Left hindlimb (tissue), 1 donor: ENCODE measurements at regions not wholly inside any gene's neighbourhood (a gene's known extent, or its start where the extent isn't known, plus 50 kb on each side); places are given as distances from the start of the nearest gene placed in this dataset.
A peak's percentile ranks its signal among the peaks of the same experiment; 100 is the strongest.

Source experiments
- DNase-seq: peaks from one replicate; pipeline ENCODE4 v3.0.0-alpha.2; 2018

GRCh38 chr1:101290922-101291561 is 54.2 kb downstream of the S1PR1 start:
- no peak for DNase-seq

- DNase-seq: no peak
These were observed 55.0 kb downstream of the S1PR1 start for GRCh38 chr1:101291562-101292380.

- DNase-seq: peak; percentile 51
These were observed 56.7 kb downstream of the S1PR1 start for GRCh38 chr1:101293461-101294051.

GRCh38 chr1:101295209-101295608 is 58.4 kb downstream of the S1PR1 start:
- no peak for DNase-seq

- DNase-seq: no peak
These were observed 61.8 kb downstream of the S1PR1 start for GRCh38 chr1:101298663-101299062.

GRCh38 chr1:101299141-101299540 is 62.3 kb downstream of the S1PR1 start:
- DNase-seq: no peak

- no peak for DNase-seq
These were observed 62.9 kb downstream of the S1PR1 start for GRCh38 chr1:101299710-101300109.

GRCh38 chr1:101300916-101301315 is 64.1 kb downstream of the S1PR1 start:
- no peak for DNase-seq

GRCh38 chr1:101301446-101302057 is 64.7 kb downstream of the S1PR1 start:
- no peak for DNase-seq

GRCh38 chr1:101302831-101303511 is 66.2 kb downstream of the S1PR1 start:
- no peak for DNase-seq

GRCh38 chr1:101307985-101308689 is 71.3 kb downstream of the S1PR1 start:
- DNase-seq: no peak

- DNase-seq: no peak
These were observed 72.1 kb downstream of the S1PR1 start for GRCh38 chr1:101308935-101309333.

GRCh38 chr1:101309334-101310311 is 72.8 kb downstream of the S1PR1 start:
- peak; percentile 43 for DNase-seq

GRCh38 chr1:101310506-101310905 is 73.7 kb downstream of the S1PR1 start:
- DNase-seq: no peak

GRCh38 chr1:101311146-101311920 is 74.5 kb downstream of the S1PR1 start:
- DNase-seq: no peak

GRCh38 chr1:101312147-101312546 is 75.3 kb downstream of the S1PR1 start:
- DNase-seq: no peak

- DNase-seq: no peak
These were observed 76.5 kb downstream of the S1PR1 start for GRCh38 chr1:101313356-101313755.

- DNase-seq: no peak
These were observed 77.4 kb downstream of the S1PR1 start for GRCh38 chr1:101314244-101314643.

- DNase-seq: no peak
These were observed 79.4 kb downstream of the S1PR1 start for GRCh38 chr1:101316256-101316655.

- DNase-seq: no peak
These were observed 80.0 kb downstream of the S1PR1 start for GRCh38 chr1:101316799-101317198.
